HepG2 (cell line): ENCODE measurements at regions not wholly inside any gene's neighbourhood (a gene's known extent, or its start where the extent isn't known, plus 50 kb on each side); places are given as distances from the start of the nearest gene placed in this dataset.

Source experiments
- ATAC-seq: fragments of 200-7000 bp; cut with Tn5 transposase; 3 replicates; pipeline ENCODE4 v1.9.1; 2020; ENCODE audit warnings: mild to moderate bottlenecking, moderate library complexity
- BruUV-seq: library from RNA; stranded (reverse); fragments of 400-500 nt; replicated peaks from 2 replicates; lab custom pipeline; 2021; lab: Mats Ljungman, UMichigan
- CTCF ChIA-PET: fragments of 300-600 bp; formaldehyde crosslinking; extraction: SDS; loops from one replicate; lab custom pipeline; 2021; ENCODE audit warnings: low total read pairs, inconsistent platforms, low intra/inter-chr PET ratio; lab: Yijun Ruan, JAX
- POLR2A ChIA-PET: fragments of 350-600 bp; sonication (Branson Sonifier 250); formaldehyde crosslinking; loops from one replicate; lab custom pipeline; 2020; ENCODE audit warnings: antibody characterized with exemption, inconsistent platforms; lab: Yijun Ruan, JAX
- DNase-seq: peaks from one replicate; pipeline ENCODE4 v3.0.0-alpha.2; 2015; ENCODE audit warnings: low spot score
- FAIRE-seq: peaks from 3 replicates; lab custom pipeline; 2011; peaks lifted over from hg19 to GRCh38; lab: Jason Lieb, UNC
- H2AFZ ChIP-seq: one replicate; pipeline ENCODE4 v1.6.1; 2011; ENCODE audit warnings: low read length, inconsistent platforms
- H3K27ac ChIP-seq: fragments of 300-600 bp; 3 replicates; pipeline ENCODE4 v1.8.0; 2011; ENCODE audit warnings: mixed run types, mild to moderate bottlenecking, mixed read lengths, low read length, inconsistent platforms; ENCODE audit not compliant: insufficient read depth; ENCODE audit errors: extremely low read length
- H3K27me3 ChIP-seq, 2 experiments: fragments of 200-600 bp in 1 of 2; 2 replicates in 1 of 2; 3 replicates in 1 of 2; pipeline versions ENCODE4 v1.6.0 to v1.8.0; 2011; ENCODE audit warnings: low read length in 2 of 2, mild to moderate bottlenecking in 2 of 2, moderate library complexity in 2 of 2, inconsistent platforms in 1 of 2; ENCODE audit not compliant: insufficient read depth in 2 of 2, control insufficient read depth in 1 of 2
- H3K36me3 ChIP-seq, 2 experiments: fragments of 200-600 bp in 1 of 2; replicated peaks in 1 of 2; 2 replicates in 1 of 2; 3 replicates in 1 of 2; pipeline versions ENCODE4 v1.5.1 to v1.8.0; 2011; ENCODE audit warnings: low read length in 2 of 2, inconsistent platforms in 1 of 2; ENCODE audit not compliant: insufficient read depth in 2 of 2, control insufficient read depth in 1 of 2
- H3K4me1 ChIP-seq: 2 replicates; pipeline ENCODE4 v1.5.1; 2012; ENCODE audit warnings: low read length, inconsistent platforms; ENCODE audit not compliant: insufficient read depth
- H3K4me2 ChIP-seq: 2 replicates; pipeline ENCODE4 v1.6.0; 2011; ENCODE audit warnings: low read depth, low read length, inconsistent platforms
- H3K4me3 ChIP-seq, 3 experiments: fragments of 200-600 bp in 1 of 3; sonication (generic), shearing (Covaris generic) in 1 of 3; replicated peaks in 1 of 3; 2 replicates each; pipeline ENCODE4 v1.5.1; 2011 to 2016; ENCODE audit warnings: low read length in 3 of 3, inconsistent platforms in 2 of 3, low read depth in 2 of 3, mild to moderate bottlenecking in 2 of 3, control low read depth in 1 of 3, mixed read lengths in 1 of 3; ENCODE audit not compliant: insufficient read depth in 1 of 3
- H3K79me2 ChIP-seq: one replicate; pipeline ENCODE4 v1.6.1; 2011; ENCODE audit warnings: low read length, inconsistent platforms; ENCODE audit not compliant: insufficient read depth
- H3K9ac ChIP-seq: 2 replicates; pipeline ENCODE4 v1.6.0; 2011; ENCODE audit warnings: mild to moderate bottlenecking, low read depth, low read length, inconsistent platforms; ENCODE audit not compliant: insufficient read depth
- H3K9me3 ChIP-seq: 2 replicates; pipeline ENCODE4 v1.5.1; 2012; ENCODE audit warnings: mild to moderate bottlenecking, low read length
- H4K20me1 ChIP-seq: 2 replicates; pipeline ENCODE4 v1.6.0; 2011; ENCODE audit warnings: inconsistent platforms, mild to moderate bottlenecking, low read length, moderate library complexity; ENCODE audit not compliant: insufficient read depth
- CCAR2 ChIP-seq: fragments of 200-400 bp; formaldehyde crosslinking; optimal IDR thresholded peaks from 2 replicates; pipeline ENCODE3; 2018; ENCODE audit warnings: low read depth, mild to moderate bottlenecking, low read length, moderate library complexity
- IRX3 ChIP-seq: sonication (generic); formaldehyde crosslinking; IDR thresholded peaks from 2 replicates; pipeline ENCODE4 v1.8.1; 2023; ENCODE audit warnings: mild to moderate bottlenecking, low read depth, missing genetic modification reagents, borderline replicate concordance
- MAF1 ChIP-seq: sonication (generic); formaldehyde crosslinking; IDR thresholded peaks from 2 replicates; pipeline ENCODE4 v1.5.0; 2020; ENCODE audit warnings: missing genetic modification reagents, borderline replicate concordance
- MBD4 ChIP-seq: IDR thresholded peaks from 2 replicates; pipeline ENCODE4 v1.6.1; 2012; ENCODE audit warnings: low read length, inconsistent platforms, borderline replicate concordance
- NFYC ChIP-seq: IDR thresholded peaks from 2 replicates; pipeline ENCODE4 v1.6.1; 2016; ENCODE audit warnings: missing genetic modification reagents, missing compliant biosample characterization
- ZFAT ChIP-seq: sonication (generic); formaldehyde crosslinking; conservative IDR thresholded peaks from 2 replicates; pipeline ENCODE4 v1.8.1; 2023; ENCODE audit warnings: missing genetic modification reagents, inconsistent platforms
- ZNF18 ChIP-seq: sonication (generic); formaldehyde crosslinking; IDR thresholded peaks from 2 replicates; pipeline ENCODE4 v1.8.0; 2022; ENCODE audit warnings: mild to moderate bottlenecking, missing genetic modification reagents; ENCODE audit not compliant: insufficient replicate concordance
- ZNF333 ChIP-seq: sonication (generic); formaldehyde crosslinking; IDR thresholded peaks from 2 replicates; pipeline ENCODE4 v1.4.0; 2020; ENCODE audit warnings: mild to moderate bottlenecking, missing genetic modification reagents, borderline replicate concordance
- WGBS: methylation state at CpG from one replicate; pipeline ENCODE4 v1.1.6; 2017; ENCODE audit warnings: low lambda C conversion rate; 5-methylcytosine and 5-hydroxymethylcytosine counted together
- in situ Hi-C: cut with HindIII; loops from 2 replicates; pipeline ENCODE4 v1.10.0; 2017; ENCODE audit warnings: low pct_unique_long_range_greater_than_20kb; ENCODE audit not compliant: extremely low pct_ligation_motif_present
- intact Hi-C: fragments of 100-400 bp; cut with micrococcal nuclease; formaldehyde crosslinking; loops from one replicate; pipeline ENCODE4 v1.10.0; 2022; ENCODE audit not compliant: unreplicated experiment
- TF ChIP-seq, protein P1 (sequence below): sonication (generic); formaldehyde crosslinking; IDR thresholded peaks from 2 replicates; pipeline ENCODE4 v1.4.0; 2020; ENCODE audit warnings: missing genetic modification reagents
- TF ChIP-seq, protein P2 (sequence below): sonication (generic); formaldehyde crosslinking; IDR thresholded peaks from 2 replicates; pipeline ENCODE4 v1.5.0; 2020; ENCODE audit warnings: mild to moderate bottlenecking, low read depth, missing genetic modification reagents, borderline replicate concordance

DNA sequence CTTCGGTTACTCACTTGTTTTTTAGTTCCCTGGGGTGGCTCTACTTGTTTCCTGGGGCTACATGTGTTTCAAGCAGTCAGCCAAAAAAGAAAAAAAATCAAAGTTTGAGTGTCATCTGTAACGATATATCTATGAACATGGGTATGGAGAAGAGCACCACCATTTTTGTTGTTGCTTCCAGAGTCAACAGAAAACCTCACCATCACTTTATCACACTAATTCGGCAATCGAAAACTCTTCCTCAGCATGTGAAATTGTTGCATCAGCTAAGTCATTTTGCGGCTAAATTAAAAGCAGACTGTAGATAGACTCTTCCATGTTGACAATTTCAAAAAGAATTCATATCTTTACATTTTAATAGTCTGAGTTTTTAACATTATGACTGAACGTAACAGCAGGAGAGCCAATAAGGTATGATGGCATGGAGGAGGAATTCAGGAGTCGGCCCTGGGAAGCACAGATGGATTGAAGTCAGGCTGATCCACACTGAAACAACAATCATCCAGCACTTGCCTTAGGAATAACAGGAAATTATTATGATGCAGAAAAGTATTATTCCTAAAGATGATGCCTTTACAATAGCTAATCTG is 455.7 kb upstream of the KLF6 start:
- POLR2A ChIA-PET: no interaction called here
- FAIRE-seq (no peak), DNase-seq (no peak), ATAC-seq (no peak)
- Histone ChIP-seq H3K9ac (no peak overlapping the region), H3K27ac (no peak overlapping the region), H3K27me3 (0 out of 5 replicates have a peak, but pooled peaks cover 0 to 6% of the 10 kb centered on the region in 2 experiments), H3K4me1 (no peaks in the 10 kb centered on the region), H2AFZ (no peak overlapping the region), H3K36me3 (no peaks in the 10 kb centered on the region), H4K20me1 (no peaks in the 10 kb centered on the region), H3K4me2 (no peak overlapping the region), H3K4me3 (no peak overlapping the region), H3K9me3 (no peaks in the 10 kb centered on the region), H3K79me2 (no peaks in the 10 kb centered on the region)
- intact Hi-C loops (no loop called here), in situ Hi-C loops (no loop called here)
- 11% methylated on average over 7 of the region's 7 CpGs for WGBS
- CTCF ChIA-PET: no interaction called here
- no TSS peak for BruUV-seq
- TF ChIP-seq MBD4 (no peak), MAF1 (CRISPR knock-in tag) (no peak), ZNF333 (CRISPR knock-in tag) (no peak), NFYC (CRISPR knock-in tag) (no peak), CCAR2 (no peak), ZNF18 (no peak), IRX3 (CRISPR knock-in tag) (no peak), ZFAT (CRISPR knock-in tag) (no peak)
- TF ChIP-seq, protein P1, sequence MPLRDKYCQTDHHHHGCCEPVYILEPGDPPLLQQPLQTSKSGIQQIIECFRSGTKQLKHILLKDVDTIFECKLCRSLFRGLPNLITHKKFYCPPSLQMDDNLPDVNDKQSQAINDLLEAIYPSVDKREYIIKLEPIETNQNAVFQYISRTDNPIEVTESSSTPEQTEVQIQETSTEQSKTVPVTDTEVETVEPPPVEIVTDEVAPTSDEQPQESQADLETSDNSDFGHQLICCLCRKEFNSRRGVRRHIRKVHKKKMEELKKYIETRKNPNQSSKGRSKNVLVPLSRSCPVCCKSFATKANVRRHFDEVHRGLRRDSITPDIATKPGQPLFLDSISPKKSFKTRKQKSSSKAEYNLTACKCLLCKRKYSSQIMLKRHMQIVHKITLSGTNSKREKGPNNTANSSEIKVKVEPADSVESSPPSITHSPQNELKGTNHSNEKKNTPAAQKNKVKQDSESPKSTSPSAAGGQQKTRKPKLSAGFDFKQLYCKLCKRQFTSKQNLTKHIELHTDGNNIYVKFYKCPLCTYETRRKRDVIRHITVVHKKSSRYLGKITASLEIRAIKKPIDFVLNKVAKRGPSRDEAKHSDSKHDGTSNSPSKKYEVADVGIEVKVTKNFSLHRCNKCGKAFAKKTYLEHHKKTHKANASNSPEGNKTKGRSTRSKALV (CRISPR knock-in tag): no peak
- TF ChIP-seq, protein P2, sequence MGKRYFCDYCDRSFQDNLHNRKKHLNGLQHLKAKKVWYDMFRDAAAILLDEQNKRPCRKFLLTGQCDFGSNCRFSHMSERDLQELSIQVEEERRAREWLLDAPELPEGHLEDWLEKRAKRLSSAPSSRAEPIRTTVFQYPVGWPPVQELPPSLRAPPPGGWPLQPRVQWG: no peak
